CD1c-positive myeloid dendritic cell (primary cell): ENCODE measurements at regions not wholly inside any gene's neighbourhood (a gene's known extent, or its start where the extent isn't known, plus 50 kb on each side); places are given as distances from the start of the nearest gene placed in this dataset.

Experiments used
- DNase-seq: peaks from one replicate; pipeline ENCODE4 v3.0.0-alpha.2; 2016; ENCODE audit errors: extremely low spot score

DNA sequence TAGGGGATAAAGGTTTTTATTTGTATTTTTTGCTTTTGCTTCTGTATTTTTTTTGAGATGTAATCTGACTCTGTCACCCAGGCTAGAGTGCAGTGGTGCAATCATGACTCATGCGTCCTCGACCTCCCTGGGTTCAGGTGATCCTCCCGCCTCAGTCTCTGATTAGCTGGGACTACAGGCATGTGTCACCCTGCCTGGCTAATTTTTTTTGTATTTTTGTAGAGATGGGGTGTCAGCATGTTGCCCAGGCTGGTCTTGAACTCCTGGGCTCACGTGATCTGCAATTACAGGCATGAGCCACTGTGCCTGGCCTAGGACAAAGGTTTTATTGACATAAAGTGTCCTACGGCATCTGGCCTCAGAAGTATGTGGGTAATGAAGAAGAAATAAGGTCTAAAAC, 297.1 kb upstream of the C9orf72 start:
- no peak for DNase-seq

DNA sequence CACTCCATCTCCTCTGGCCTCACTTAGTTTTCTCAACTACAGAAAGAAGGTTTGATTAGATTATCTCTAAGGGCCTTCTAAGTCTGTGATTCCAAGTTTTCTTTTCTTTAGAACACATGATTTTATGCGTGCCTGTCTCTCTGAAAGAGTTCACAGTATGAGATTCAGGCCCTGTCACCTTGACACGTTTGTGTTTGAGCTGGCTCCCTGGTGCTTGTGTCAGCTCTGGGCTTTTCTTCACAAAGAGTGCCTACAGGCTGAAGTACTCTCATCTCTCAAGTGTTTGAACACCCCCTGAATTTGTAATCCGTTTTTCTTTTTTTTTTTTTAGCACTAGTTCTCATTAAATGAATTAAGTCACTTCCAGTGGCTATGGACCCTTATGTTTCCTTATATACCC, 306.9 kb upstream of the C9orf72 start:
- DNase-seq = no peak

DNA sequence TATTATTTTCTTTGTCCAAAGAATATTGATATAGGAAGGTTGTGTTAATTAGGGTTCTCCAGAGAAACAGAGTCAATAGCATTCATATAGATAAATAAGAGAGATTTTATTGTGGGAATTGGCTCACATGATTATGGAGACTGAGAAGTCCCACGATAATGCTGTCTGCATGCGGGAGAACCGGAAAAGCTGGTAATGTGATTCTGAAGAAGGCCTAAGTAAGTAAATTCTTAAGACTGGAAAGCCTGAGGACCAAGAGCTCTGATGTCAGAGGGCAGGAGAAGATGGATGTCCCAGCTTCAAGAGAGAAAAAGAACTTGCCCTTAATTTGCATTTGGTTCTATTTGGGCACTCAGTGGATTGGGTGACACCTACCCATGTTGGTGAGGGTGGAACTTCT, 307.4 kb upstream of the C9orf72 start:
- no peak for DNase-seq

DNA sequence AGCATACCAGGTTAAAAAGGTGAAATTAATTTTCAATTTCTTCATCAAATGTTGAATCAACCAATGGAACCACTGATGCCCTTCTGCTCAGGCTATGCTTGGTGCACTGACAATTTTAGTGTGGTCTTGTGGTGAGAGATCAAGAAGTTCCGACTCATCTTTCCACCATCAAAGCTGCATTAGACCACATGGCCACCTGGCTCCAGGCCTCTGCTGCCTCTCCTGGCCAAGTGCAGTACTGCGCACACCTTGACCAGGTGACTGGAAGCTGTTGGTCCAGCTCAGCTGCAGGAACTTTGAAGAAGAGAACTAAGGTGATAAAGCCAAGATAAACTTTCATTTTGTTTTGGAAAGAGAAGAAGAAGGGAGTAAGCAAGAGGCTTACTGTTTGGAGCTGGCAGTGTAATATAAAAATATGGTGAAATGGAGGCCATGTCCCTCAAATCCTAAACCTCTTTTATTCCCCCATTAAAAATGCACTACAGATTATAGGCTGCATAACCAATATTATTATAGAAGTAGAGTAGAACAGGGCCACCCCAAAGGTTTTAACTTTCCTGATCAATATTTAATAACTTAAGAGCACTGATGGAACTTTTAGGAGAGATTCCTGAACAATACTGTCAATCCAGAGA, 315.5 kb upstream of the C9orf72 start:
- peak; percentile 6 for DNase-seq

DNA sequence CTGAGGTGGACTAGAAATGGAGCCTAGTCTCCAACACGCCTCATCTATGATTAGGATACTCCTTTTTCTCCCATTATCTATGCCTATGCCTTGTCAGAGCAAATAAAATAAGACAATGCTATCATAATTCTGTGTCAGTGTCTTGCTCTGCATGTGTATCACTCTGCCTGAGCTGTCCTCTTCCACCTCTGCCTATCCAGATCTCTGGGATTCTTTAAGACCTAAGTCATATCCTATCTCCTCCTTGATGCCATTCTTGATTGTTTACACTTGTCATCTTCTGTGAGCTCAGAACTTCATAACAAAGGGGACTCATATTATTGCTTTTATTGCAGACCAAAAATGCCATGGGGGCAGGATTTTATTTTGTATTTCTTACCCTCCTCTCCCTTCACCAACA, 351.2 kb upstream of the C9orf72 start:
- no peak for DNase-seq

DNA sequence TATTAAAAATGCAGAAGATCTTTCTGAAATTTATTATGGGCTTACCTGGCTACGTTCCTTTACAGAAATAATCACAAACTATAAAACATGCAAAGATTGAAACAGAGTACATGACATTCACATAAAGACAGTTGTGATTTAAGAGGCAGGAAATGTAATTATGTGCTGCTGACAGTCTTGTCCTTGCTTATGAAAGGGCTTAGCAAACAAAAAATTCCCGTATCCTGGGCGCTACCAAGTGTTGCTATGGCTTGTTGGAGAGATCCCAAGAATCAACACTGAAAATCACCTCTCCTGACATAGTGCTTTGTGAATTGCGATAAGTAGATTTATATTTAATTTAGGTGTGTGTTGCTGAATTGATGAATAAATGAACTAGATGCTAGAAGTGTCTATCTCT, 352.5 kb upstream of the C9orf72 start:
- no peak for DNase-seq

DNA sequence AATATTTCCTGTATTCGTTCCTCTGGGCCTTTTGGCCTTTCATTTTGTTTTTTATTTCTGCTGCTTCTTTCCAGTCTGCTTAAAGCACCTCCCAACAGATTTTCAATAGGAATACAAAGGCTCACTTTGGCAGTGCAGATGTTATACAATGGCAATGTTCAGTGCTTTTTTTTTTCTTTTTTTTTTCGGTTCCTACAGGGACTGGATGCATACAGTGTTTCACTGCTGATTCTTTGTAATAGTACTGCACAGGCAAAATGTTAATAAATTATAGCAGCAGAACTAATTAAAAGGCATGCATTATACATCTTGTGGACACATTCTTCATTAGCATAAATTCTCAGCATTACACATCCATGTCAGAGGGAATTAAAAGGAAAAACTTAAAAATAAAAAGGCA, 356.6 kb upstream of the C9orf72 start:
- DNase-seq = no peak

DNA sequence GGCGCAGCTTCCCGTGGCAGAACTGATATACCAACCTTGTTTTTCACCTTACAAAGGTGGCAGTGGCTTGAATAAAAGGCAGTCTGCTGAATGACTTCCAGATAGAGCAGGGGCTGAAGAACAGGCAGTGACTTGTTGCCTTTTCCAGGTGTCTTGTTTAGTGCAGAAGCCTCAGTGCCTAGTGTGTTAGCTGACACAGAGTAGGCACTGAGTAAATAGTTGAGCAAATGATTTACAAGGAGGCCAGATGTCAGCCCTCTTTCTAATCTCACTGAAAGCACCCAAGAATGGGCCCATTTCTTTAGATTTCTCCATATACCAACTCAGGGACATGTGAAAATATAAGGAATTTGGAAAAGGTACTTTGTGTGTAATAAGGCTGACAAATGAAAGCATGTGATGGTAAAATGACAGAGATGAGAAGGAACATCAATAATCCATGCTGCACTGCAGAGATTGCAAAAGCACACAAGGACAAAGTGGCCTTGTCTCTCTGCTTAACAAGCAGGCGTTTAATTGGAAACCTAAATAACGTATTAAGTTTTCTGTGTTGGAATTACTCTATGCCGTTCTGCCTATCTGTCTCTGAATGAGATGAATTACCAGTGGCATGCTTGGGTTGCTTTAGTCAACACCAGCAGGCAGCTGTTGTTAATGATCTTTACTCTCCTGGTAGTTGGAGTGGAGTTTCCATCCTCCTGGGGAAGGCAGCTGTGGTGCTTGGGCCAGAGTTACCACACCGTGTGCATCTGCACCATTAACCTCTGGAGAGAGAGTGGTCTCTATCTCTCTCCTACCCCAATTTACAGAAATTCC, 360.1 kb upstream of the C9orf72 start:
- no peak for DNase-seq

DNA sequence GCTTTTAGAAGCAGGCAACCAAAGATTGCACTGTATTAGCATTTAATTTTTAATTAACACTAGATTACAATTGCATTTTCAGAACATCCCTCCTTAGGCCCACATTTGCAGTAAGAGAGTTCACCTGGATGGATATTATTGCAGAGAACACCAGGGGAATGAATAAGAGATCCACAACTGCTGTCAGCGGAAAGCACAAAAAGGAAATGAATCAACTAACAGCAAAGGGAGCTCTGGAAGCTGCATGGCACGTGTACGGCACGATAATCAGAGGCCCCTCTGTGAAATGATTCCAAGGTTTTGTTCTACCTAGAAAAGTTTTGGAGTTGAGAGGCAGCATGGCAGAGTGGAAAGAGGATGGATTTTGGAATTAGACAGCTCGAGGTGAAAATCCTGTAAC, 361.2 kb upstream of the C9orf72 start:
- DNase-seq = no peak

DNA sequence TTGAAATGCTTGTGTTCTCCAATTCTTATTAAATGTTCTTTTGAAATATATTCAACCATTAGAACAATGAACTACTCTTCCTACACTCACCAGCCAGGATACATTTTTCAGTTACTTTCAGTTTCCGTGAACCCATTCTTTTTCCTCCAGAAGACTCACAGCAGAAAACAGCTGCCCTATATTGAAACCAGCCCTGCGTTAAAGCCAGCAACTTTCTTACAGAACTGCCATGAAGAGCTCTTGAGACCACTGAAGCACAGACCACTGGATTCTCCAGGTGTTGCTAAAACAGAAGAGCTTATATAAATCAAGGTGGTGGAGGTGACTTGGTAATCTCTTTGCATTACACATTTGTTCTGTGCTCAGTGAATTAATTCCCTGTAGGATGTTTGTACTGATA, 365.9 kb upstream of the C9orf72 start:
- no peak for DNase-seq

DNA sequence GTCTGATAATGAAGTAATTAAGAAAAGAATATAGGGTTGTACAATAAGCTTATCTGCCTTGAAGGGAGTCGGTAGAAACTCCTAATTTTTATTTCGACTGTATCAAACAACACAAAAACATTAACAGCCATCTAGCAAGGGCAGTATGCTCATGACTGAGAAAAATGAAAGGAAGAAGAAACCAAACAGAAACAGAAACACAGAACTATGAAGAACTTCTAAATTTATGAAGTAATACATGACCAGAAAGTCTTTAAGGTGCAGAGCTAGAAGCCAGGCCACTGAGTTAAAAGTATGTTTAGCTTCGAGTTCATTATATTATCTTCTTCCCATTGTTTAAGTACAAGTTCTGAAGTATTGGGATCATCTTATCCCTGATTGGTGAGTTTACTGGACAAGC, 367.3 kb upstream of the C9orf72 start:
- DNase-seq = no peak

DNA sequence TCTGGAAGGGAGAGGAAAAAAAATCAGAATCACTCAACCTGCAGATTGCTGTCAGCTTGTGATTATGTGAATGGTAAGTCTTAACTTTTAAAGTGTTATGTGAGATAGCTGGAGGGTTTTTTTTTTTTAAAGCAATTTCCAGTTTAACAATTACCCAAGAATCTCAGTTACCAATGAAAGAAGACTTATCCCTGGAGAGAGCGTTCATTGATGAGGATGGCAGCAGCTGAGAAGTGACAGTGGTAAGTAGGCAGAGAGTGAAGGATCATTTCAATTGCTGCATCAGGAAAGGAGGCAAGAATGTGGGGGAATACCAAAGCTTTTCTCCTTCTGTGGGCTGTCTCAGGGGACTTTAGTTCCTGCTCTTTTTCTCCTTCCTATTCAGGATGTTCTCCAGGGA, 370.2 kb upstream of the C9orf72 start:
- DNase-seq = no peak

DNA sequence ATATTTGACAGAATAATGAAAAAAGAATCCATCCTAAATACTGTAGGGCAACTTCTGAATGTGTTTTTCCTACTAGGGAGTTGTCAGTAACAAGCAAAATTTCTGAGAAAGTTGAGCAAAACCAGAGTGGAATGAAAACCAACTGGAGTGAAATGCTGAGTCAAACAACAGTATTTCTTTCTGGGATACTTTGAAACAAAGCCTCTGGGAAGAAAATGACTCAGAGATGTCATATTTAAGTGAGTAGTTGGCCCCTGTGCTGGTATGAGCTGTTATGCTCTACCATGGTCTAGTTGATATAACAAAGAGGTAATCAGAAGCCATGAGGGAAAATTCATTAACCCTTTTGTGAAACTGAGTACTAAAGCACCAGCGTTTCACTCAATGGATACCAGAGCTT, 372.1 kb upstream of the C9orf72 start:
- DNase-seq = no peak

DNA sequence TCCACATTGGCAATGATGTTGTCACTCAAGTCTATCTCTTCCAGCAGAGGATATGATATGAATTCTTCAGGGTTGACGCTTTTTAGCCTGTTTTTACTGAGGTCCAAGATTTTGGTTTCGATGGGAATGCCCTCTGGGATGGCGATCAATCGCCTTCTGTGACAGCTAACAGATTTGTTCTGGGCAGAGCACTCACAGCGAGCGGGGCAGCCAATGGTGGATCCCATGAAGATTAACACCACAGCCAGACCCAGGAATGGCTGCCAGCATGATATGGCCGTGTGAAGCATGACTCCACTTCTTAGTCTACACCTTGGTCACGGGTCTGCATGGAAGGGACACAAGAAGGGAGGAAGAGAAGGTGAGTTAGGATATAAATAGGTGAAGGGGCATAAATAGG, 377.1 kb upstream of the C9orf72 start:
- no peak for DNase-seq

DNA sequence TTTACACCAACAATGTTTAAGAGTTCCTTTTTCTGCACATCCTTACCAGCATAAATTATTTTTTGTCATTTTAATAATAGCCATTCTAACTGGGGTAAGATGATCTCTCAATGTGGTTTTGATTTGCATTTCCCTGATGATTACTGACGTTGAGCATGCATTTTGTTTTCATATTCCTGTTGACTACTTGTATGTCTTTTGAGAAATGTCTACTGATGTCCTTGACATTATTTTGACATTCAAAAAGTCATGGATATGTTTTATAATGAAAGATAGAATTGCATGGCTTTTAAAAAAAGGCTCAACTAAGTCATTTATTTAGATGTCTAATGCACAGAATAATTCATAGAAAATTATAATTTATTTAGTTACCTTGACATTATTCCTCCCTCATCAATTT, 381.6 kb upstream of the C9orf72 start:
- no peak for DNase-seq

DNA sequence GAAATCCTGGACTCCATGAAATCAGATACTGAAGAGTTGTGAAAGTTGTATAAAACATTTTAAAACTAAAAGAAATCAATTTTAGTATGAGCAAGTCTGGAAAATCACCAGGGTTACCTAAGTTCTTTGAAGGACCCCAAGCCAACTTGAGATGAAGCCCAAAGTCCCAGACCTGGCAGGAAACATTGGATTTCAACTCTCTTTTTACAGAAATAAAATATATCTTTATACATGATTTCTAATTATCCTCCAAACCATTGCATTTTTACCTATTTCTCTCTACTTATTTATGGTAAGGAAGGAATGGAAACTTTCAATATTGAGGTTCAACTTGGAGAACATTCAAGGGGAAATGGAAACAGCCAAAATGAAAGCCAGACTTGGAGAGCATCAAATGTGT, 390.6 kb upstream of the C9orf72 start:
- DNase-seq = no peak

DNA sequence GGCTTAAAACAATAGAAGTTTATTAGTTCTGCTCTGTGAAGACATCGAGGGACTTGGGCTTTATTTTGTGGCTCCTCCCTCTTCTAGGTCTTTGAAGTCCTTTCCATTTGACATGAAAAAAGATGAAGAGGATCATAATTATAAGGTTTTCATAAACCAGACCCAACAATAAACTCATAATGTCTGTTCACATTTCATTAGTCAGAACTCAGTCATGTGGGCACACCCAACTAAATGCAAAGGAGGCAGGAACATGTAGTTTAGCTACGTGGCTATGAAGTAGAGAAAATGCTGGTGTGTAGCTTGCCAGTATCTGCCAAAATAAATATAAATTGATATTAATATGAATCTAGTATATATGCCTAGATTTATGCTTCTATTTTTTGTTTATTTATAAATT, 393.9 kb upstream of the C9orf72 start:
- no peak for DNase-seq

DNA sequence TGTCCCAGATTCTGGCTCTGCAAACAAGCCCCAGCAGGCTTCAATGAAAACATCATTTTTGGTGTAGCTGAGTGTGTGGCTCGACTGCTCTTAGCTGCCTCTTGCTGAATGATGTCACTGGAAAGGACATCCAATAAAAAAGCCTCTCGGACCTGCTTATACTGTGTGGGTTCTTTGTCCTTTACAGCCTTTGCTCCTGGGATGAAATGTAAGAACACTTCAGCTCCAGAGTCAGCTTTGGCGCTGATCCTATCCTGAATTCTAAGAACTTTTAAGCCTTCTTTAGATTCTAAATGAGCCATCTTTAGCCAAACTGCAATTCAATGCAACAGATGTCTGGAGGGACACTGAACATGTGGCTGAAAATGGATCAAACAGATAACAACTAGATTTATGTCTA, 404.6 kb upstream of the C9orf72 start:
- DNase-seq = no peak

DNA sequence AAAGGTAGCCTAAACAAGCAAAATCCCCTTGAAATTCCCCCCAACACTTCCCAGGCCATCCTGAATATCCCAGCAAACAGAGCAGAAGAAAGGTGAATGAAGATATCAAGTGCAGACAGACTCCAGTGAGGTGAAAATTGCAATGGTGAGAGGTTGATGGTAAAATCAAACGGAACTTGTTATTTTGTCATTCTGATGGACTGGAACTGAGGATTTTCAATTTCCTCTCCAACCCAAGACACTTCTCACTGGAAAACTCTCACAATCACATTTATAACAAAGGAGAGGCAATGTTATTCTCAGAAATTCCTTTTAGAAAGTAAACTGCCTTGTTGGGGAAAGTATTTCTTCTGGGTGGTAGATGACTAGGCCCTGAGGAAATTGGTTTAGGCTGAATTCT, 412.4 kb upstream of the C9orf72 start:
- DNase-seq = no peak

DNA sequence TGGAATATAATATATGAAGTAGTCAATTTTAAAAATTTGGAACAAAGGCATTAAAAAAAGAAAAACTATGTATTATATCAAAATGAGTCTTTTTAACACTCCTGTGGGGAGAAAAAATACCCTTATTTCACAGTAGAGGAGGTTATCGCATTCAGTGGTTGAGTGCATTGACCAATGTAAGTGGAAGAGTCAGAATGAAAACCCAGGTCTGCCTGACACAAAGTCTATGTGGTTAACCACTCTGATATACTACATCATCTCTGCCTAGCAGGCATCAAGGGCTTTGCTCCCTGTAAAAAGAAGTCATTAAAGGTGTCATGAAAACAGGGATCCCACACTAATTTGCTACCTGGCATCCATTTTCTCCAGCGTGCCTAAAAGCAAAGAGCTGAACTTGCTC, 417.2 kb upstream of the C9orf72 start:
- no peak for DNase-seq

DNA sequence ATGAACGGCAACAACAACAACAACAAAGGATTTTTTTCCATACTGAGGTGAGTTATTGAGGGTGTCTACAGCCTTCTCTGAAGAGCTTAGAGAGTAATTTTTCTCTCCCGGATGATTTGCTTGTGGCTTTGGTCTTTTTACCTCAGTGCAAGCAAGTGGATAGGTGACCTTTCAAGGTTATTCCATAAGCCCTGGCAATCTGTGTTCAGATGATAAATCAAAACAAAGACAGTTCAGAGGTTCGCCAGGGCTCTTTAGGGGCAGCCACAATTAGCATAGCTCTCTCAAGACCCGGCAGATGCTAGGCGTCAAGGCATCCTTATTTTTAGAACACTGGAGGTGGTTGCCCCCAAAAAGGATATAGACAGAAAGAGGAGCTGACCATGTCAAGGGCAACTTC, 417.9 kb upstream of the C9orf72 start:
- no peak for DNase-seq

DNA sequence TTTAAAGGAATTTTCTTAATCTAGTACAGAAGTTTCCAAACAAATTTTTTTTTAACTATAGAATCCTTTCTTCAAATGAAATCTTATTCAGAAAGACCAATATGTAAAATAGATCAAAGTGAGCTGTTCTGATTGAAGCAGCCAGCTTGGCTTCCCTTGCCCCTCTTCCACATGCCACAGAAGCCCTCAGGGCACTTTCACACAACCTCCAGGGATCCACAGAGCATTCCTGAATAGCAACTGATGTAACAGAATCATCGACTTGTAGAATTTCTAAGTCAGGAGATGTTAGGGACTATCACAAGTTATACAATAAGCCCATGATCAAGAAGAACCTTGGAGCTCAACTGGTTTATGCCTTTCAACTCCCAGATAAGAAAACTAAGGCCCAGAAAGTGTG, 427.8 kb upstream of the C9orf72 start:
- DNase-seq = no peak

DNA sequence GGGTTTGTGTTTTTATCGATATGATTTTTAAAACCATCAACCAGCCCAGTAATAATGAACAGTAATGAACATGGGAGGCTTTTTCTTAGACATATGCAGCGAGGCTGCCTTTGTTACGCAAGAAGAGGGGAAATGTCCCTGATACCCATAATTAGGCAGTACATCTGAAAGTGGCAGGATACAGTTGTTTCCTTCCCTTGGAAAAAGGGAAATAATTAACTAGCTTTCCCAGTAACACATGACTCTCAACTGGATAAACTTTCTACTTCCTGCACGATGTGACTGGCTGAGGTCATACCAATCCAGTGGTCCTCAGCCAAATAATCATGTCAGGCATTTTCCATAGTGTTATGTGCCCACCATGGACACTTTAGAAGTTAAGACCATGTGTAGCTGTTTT, 431.6 kb upstream of the C9orf72 start:
- no peak for DNase-seq

DNA sequence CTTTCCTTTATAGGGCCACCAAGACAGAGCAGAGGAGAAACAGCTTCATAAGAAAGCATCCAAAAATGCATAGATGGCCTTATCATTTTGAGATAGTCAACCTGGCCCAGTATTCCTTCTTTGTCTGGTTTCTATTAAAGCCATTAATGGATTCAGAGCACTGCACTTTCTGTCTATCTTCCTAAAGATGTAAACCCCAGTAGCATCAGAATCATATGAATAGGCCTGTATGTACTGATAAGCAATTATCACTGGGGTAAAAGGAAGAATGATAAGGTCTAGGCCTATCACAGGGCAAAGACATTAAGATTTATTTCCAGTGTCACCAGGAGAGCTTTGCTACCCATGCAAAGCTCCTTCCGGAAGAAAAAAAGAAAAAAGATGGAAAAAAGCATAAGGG, 432.5 kb upstream of the C9orf72 start:
- no peak for DNase-seq
